BJ (cell line): ENCODE measurements at regions not wholly inside any gene's neighbourhood (a gene's known extent, or its start where the extent isn't known, plus 50 kb on each side); places are given as distances from the start of the nearest gene placed in this dataset.

Experiments used
- CTCF ChIA-PET: fragments of 350-600 bp; formaldehyde crosslinking; extraction: SDS; loops from one replicate; lab custom pipeline; 2021; ENCODE audit warnings: antibody characterized with exemption, inconsistent platforms; lab: Yijun Ruan, JAX
- POLR2A ChIA-PET: fragments of 300-600 bp; sonication (Branson Sonifier 250); formaldehyde crosslinking; extraction: SDS; loops from one replicate; lab custom pipeline; 2021; ENCODE audit warnings: antibody characterized with exemption; lab: Charles Lee
- DNase-seq: peaks from one replicate; pipeline ENCODE4 v3.0.0-alpha.2; 2011; ENCODE audit warnings: low read depth
- H3K27me3 ChIP-seq: 2 replicates; pipeline ENCODE4 v1.6.0; 2011; ENCODE audit warnings: low read length; ENCODE audit not compliant: control insufficient read depth, insufficient read depth
- H3K36me3 ChIP-seq: 2 replicates; pipeline ENCODE4 v1.5.1; 2011; ENCODE audit warnings: low read length; ENCODE audit not compliant: control insufficient read depth, insufficient read depth
- H3K4me3 ChIP-seq: 2 replicates; pipeline ENCODE4 v1.5.1; 2011; ENCODE audit warnings: low read depth, mild to moderate bottlenecking, control low read depth, low read length
- TF ChIP-seq, protein P1 (sequence below): IDR thresholded peaks from 2 replicates; pipeline ENCODE4 v1.5.1; 2011; ENCODE audit warnings: low read depth, mild to moderate bottlenecking, control low read depth, inconsistent platforms, low read length, moderate library complexity; ENCODE audit not compliant: insufficient read depth

DNA sequence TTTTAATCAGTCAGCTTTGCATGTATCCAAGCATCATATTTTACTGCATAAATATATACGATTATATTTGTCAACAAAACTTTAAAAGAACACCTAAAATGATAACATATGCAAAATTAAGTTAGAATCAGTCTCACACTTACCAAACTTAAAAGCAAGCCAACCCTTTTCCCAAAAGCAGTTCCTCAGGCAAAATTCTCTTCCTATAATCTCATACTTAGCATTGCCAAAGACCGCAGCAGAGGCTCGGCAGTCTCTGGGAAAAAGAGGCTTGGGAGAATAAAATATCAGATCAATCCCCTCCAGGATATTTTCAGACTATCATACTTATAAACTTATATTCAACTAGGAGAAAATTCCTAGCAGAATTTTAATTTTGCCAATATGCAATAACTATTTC lies 93.2 kb upstream of the RGS18 start:
- H3K36me3 ChIP-seq: no peaks in the 10 kb centered on the region
- H3K27me3 ChIP-seq: no peaks in the 10 kb centered on the region
- TF ChIP-seq, protein P1, sequence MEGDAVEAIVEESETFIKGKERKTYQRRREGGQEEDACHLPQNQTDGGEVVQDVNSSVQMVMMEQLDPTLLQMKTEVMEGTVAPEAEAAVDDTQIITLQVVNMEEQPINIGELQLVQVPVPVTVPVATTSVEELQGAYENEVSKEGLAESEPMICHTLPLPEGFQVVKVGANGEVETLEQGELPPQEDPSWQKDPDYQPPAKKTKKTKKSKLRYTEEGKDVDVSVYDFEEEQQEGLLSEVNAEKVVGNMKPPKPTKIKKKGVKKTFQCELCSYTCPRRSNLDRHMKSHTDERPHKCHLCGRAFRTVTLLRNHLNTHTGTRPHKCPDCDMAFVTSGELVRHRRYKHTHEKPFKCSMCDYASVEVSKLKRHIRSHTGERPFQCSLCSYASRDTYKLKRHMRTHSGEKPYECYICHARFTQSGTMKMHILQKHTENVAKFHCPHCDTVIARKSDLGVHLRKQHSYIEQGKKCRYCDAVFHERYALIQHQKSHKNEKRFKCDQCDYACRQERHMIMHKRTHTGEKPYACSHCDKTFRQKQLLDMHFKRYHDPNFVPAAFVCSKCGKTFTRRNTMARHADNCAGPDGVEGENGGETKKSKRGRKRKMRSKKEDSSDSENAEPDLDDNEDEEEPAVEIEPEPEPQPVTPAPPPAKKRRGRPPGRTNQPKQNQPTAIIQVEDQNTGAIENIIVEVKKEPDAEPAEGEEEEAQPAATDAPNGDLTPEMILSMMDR: no peak
- ChIA-PET CTCF (no interaction called here), POLR2A (no interaction called here)
- DNase-seq: no peak
- H3K4me3 ChIP-seq: no peak overlapping the region

DNA sequence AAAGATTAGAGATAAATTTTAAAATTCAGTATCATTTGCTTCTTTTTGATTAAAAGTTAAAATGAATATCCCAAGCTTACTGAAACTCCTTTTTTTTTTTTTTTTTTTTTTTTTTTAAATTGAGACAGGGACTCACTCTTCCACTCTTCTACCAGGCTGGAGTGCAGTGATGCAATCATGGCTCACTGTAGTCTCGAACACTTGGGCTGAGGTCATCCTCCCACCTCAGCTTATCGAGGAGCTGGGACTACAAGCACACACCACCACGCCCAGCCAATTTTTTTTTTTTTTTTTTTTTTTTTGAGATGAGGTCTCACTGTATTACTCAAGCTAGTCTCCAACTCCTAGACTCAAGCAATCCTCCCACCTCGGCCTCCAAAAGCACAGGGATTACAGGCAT lies 92.1 kb upstream of the RGS18 start:
- POLR2A ChIA-PET: no interaction called here
- TF ChIP-seq, protein P1: no peak
- CTCF ChIA-PET: no interaction called here

DNA sequence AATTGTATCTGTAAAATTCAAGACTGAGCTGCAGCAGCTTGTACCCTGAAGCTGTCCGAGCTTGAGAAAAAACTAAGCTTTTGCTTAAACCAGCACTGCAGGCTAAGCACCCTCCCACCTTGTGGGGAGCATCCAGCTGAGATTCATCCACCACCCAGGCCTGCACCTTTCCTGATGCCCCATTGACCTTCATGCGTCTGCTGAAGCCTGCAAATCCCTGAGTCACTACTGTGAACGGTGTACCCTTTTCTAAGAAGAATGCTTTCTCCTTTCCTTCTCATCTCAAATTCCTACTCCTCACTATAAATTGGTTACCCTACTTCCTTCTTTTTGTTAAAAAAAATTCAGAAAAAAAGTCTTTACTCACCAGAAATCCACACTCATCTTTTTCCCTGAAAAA lies 90.9 kb upstream of the RGS18 start:
- H3K4me3 ChIP-seq: no peak overlapping the region
- no peaks in the 10 kb centered on the region for H3K36me3 ChIP-seq
- no peaks in the 10 kb centered on the region for H3K27me3 ChIP-seq
- ChIA-PET POLR2A (interaction anchor here (0.5 kb wide), 1 partner anchor 253 kb away, joined by 3 read pairs; no protein-coding TSS in a partner anchor), CTCF (interaction anchor here (0.8 kb wide), 1 partner anchor 20 kb away, joined by 3 read pairs; no protein-coding TSS in a partner anchor)
- TF ChIP-seq, protein P1: no peak
- DNase-seq: no peak

More for the DNA sequence above, 92.1 kb upstream of the RGS18 start:
- Histone ChIP-seq H3K27me3 (no peaks in the 10 kb centered on the region), H3K4me3 (no peak overlapping the region), H3K36me3 (no peaks in the 10 kb centered on the region)
- no peak for DNase-seq

DNA sequence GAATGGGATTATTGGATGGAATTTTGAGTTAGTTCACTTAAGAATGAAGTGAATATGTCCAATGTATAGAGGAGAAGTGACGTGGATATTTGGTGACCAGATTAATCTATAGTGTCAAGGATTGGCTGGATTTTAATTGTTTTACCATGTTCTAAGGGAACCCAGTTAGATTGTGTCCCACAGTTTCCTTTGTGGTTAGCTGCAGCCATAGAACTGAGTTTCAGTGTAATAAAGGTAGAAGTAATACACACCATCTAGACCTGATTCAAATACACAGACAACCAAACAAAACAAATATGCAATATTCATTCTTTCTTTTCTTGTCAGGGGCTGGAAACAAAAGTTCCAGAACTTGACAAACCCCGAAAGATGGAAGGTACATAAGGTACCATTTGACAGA lies 88.0 kb upstream of the RGS18 start:
- CTCF ChIA-PET: no interaction called here
- Histone ChIP-seq H3K36me3 (no peaks in the 10 kb centered on the region), H3K4me3 (no peak overlapping the region), H3K27me3 (no peaks in the 10 kb centered on the region)
- TF ChIP-seq, protein P1: no peak
- POLR2A ChIA-PET: no interaction called here
- DNase-seq: no peak

DNA sequence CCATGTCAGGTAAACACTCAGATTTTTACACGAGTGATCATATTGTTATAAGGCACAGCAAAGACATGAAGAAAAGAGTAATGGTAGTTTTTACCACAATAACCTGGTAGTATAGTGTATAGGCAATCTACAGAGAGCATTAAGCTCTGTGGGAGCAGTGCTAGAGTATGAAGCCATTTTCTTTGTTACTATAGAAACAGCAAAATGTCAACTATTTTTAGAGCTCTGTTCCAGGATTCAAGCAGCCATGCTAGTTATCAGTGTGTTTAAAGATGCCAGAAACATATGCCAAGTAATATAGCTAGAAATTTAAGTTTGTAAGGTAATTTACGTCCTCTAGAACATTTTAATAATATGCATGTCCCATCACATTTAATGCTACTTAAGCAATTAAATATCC lies 77.6 kb upstream of the RGS18 start:
- H3K4me3 ChIP-seq: no peak overlapping the region
- ChIA-PET CTCF (interaction anchor here (1.2 kb wide), 1 partner anchor 19 kb away, joined by 3 read pairs; no protein-coding TSS in a partner anchor), POLR2A (no interaction called here)
- no peak for DNase-seq
- no peaks in the 10 kb centered on the region for H3K36me3 ChIP-seq
- TF ChIP-seq, protein P1: no peak
- H3K27me3 ChIP-seq: no peaks in the 10 kb centered on the region
